Stomach (tissue), 4 donors: ENCODE measurements at regions not wholly inside any gene's neighbourhood (a gene's known extent, or its start where the extent isn't known, plus 50 kb on each side); places are given as distances from the start of the nearest gene placed in this dataset.

Experiments used
- EP300 ChIP-seq: sonication (generic); formaldehyde crosslinking; IDR thresholded peaks from one replicate; pipeline ENCODE4 v1.6.1; 2017; ENCODE audit warnings: antibody characterized with exemption
- POLR2A ChIP-seq, 4 donors: fragments of 450-650 bp; IDR thresholded peaks; one replicate each; pipeline ENCODE4 v1.6.1; 2016; ENCODE audit warnings: antibody characterized with exemption in 4 of 4, control low read depth in 2 of 4, mild to moderate bottlenecking in 1 of 4, moderate library complexity in 1 of 4
- POLR2AphosphoS5 ChIP-seq, 3 donors: sonication (generic); formaldehyde crosslinking; IDR thresholded peaks; one replicate each; pipeline ENCODE4 v1.6.1; 2016; ENCODE audit warnings: antibody characterized with exemption in 3 of 3
- TF ChIP-seq, protein P1 (sequence below), 7 experiments: fragments of 450-650 bp in 4 of 7; fragments of 200-600 bp in 3 of 7; sonication (generic) in 3 of 7; IDR thresholded peaks; one replicate each; pipeline ENCODE4 v1.5.1; 2016 to 2019; ENCODE audit warnings: antibody characterized with exemption in 7 of 7, control low read depth in 2 of 7, mild to moderate bottlenecking in 1 of 7

DNA sequence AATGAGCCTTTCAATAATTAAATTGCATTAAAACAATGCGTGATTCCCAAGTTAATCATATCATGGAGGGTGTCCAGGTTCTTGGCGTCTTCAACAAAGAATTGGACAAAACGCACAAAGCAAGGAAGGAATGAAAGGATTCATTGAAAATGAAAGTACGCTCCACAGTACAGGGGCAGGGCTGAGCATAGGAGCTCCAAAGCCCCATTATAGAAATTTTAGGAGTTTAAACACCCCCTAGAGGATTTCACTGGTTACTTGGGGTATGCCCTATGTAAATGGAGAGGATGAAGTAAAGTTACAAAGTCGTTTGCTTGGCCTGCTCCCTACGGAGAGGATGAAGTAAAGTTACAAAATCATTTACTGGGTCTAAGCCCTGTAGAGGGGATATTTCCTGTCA, 1910.4 kb downstream of the C4orf33 start:
- TF ChIP-seq POLR2A (IDR thresholded peaks at IDR 0.05) (no peak), EP300 (no peak), POLR2AphosphoS5 (IDR thresholded peaks at IDR 0.05) (no peak)
- TF ChIP-seq, protein P1, sequence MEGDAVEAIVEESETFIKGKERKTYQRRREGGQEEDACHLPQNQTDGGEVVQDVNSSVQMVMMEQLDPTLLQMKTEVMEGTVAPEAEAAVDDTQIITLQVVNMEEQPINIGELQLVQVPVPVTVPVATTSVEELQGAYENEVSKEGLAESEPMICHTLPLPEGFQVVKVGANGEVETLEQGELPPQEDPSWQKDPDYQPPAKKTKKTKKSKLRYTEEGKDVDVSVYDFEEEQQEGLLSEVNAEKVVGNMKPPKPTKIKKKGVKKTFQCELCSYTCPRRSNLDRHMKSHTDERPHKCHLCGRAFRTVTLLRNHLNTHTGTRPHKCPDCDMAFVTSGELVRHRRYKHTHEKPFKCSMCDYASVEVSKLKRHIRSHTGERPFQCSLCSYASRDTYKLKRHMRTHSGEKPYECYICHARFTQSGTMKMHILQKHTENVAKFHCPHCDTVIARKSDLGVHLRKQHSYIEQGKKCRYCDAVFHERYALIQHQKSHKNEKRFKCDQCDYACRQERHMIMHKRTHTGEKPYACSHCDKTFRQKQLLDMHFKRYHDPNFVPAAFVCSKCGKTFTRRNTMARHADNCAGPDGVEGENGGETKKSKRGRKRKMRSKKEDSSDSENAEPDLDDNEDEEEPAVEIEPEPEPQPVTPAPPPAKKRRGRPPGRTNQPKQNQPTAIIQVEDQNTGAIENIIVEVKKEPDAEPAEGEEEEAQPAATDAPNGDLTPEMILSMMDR (IDR thresholded peaks at IDR 0.05), result no peak
